ENCODE measurements at regions not wholly inside any gene's neighbourhood (a gene's known extent, or its start where the extent isn't known, plus 50 kb on each side); places are given as distances from the start of the nearest gene placed in this dataset.

GRCh38 chr13:108033800-108034707, 181.3 kb downstream of the LIG4 start (continued):
- TF ChIP-seq ZNF146 (tag by site-specific recombination; IDR thresholded peaks at IDR 0.05): no peak
- TF ChIP-seq REST (tag by site-specific recombination; IDR thresholded peaks at IDR 0.05): no peak
- no peak for TF ChIP-seq GLI4 (tag by site-specific recombination; IDR thresholded peaks at IDR 0.05)
- TF ChIP-seq ZNF132 (tag by site-specific recombination; IDR thresholded peaks at IDR 0.05; ENCODE audit: borderline replicate concordance): no peak

GRCh38 chr13:108031865-108032264, 183.5 kb downstream of the LIG4 start:
- CTCF ChIA-PET: no interaction called here
- Histone ChIP-seq H3K36me3 (ENCODE audit: control insufficient read depth in 2 of 2, insufficient read depth in 1 of 2, low read length in 2 of 2) (no peaks in the 10 kb centered on the region), H3K27ac (ENCODE audit: extremely low read depth, low read depth, low read length) (no peak overlapping the region), H3K4me3 (ENCODE audit: low read depth, low read length) (no peak overlapping the region), H3K9me3 (ENCODE audit: control insufficient read depth, insufficient read depth, low read depth, low read length) (no peaks in the 10 kb centered on the region), H3K4me1 (ENCODE audit: control insufficient read depth, insufficient read depth, low read length) (no peaks in the 10 kb centered on the region)
- TF ChIP-seq KLF8 (tag by site-specific recombination; IDR thresholded peaks at IDR 0.05) (no peak), ZNF768 (tag by site-specific recombination; IDR thresholded peaks at IDR 0.05) (no peak), ZNF548 (tag by site-specific recombination; IDR thresholded peaks at IDR 0.05) (no peak), ZNF610 (tag by site-specific recombination; IDR thresholded peaks at IDR 0.05; ENCODE audit: borderline replicate concordance) (no peak), ZNF571 (tag by site-specific recombination; IDR thresholded peaks at IDR 0.05) (no peak), ZNF830 (tag by site-specific recombination; IDR thresholded peaks at IDR 0.05; ENCODE audit: low read depth) (no peak), ZBTB6 (tag by site-specific recombination; IDR thresholded peaks at IDR 0.05) (no peak), BCL11B (tag by site-specific recombination; IDR thresholded peaks at IDR 0.05; ENCODE audit: low read depth) (no peak), KLF7 (tag by site-specific recombination; IDR thresholded peaks at IDR 0.05; ENCODE audit: borderline replicate concordance) (no peak), ZNF747 (tag by site-specific recombination; IDR thresholded peaks at IDR 0.05) (no peak), ZNF530 (tag by site-specific recombination; IDR thresholded peaks at IDR 0.05; ENCODE audit: low read depth) (no peak), ZNF121 (tag by site-specific recombination; IDR thresholded peaks at IDR 0.05) (no peak), ZNF580 (tag by site-specific recombination; IDR thresholded peaks at IDR 0.05) (no peak)
- POLR2A ChIA-PET: no interaction called here

- H3K27ac ChIP-seq (ENCODE audit: extremely low read depth, low read depth, low read length): no peak overlapping the region
- H3K9me3 ChIP-seq (ENCODE audit: control insufficient read depth, insufficient read depth, low read depth, low read length): no peaks in the 10 kb centered on the region
- H3K4me1 ChIP-seq (ENCODE audit: control insufficient read depth, insufficient read depth, low read length): no peaks in the 10 kb centered on the region
- CTCF ChIA-PET: no interaction called here
- H3K4me3 ChIP-seq (ENCODE audit: low read depth, low read length): no peak overlapping the region
- no peaks in the 10 kb centered on the region for H3K36me3 ChIP-seq (ENCODE audit: control insufficient read depth in 2 of 2, insufficient read depth in 1 of 2, low read length in 2 of 2)
- POLR2A ChIA-PET: no interaction called here
- no peak for TF ChIP-seq BCL6B (tag by site-specific recombination; IDR thresholded peaks at IDR 0.05)
- TF ChIP-seq ZEB2 (tag by site-specific recombination; IDR thresholded peaks at IDR 0.05): no peak
- no peak for TF ChIP-seq ZBTB10 (tag by site-specific recombination; IDR thresholded peaks at IDR 0.05)
- no peak for TF ChIP-seq ZNF280D (tag by site-specific recombination; IDR thresholded peaks at IDR 0.05)
Observed at GRCh38 chr13:108030769-108031168, 184.6 kb downstream of the LIG4 start.
